Ishikawa (cell line): ENCODE measurements at regions not wholly inside any gene's neighbourhood (a gene's known extent, or its start where the extent isn't known, plus 50 kb on each side); places are given as distances from the start of the nearest gene placed in this dataset.

ENCODE experiments used
- CEBPB ChIP-seq: IDR thresholded peaks from 2 replicates; pipeline ENCODE4 v1.6.1; 2012
- CREB1 ChIP-seq: IDR thresholded peaks from 2 replicates; pipeline ENCODE4 v1.6.1; 2012; ENCODE audit warnings: low read depth
- EGR1 ChIP-seq: IDR thresholded peaks from 2 replicates; pipeline ENCODE4 v1.6.1; 2012
- EP300 ChIP-seq: IDR thresholded peaks from 2 replicates; pipeline ENCODE4 v1.6.1; 2012; ENCODE audit warnings: borderline replicate concordance
- FOXM1 ChIP-seq: IDR thresholded peaks from 2 replicates; pipeline ENCODE4 v1.6.1; 2012; ENCODE audit warnings: low read depth, borderline replicate concordance
- NFIC ChIP-seq: IDR thresholded peaks from 2 replicates; pipeline ENCODE4 v1.6.1; 2012
- RAD21 ChIP-seq: IDR thresholded peaks from 2 replicates; pipeline ENCODE4 v1.6.1; 2012; ENCODE audit warnings: low read depth
- REST ChIP-seq: IDR thresholded peaks from 2 replicates; pipeline ENCODE4 v1.6.1; 2012; ENCODE audit warnings: low read depth, mild to moderate bottlenecking
- TAF1 ChIP-seq: IDR thresholded peaks from 2 replicates; pipeline ENCODE4 v1.6.1; 2012; ENCODE audit warnings: low read depth, mild to moderate bottlenecking
- TCF12 ChIP-seq: IDR thresholded peaks from 2 replicates; pipeline ENCODE4 v1.6.1; 2012; ENCODE audit warnings: low read depth
- TEAD4 ChIP-seq: IDR thresholded peaks from 2 replicates; pipeline ENCODE4 v1.6.1; 2012
- YY1 ChIP-seq: IDR thresholded peaks from 2 replicates; pipeline ENCODE4 v1.6.1; 2012; ENCODE audit warnings: low read depth
- ZBTB7A ChIP-seq: IDR thresholded peaks from 2 replicates; pipeline ENCODE4 v1.6.1; 2012; ENCODE audit warnings: low read depth
- TF ChIP-seq, protein P1 (sequence below): IDR thresholded peaks from 2 replicates; pipeline ENCODE4 v1.6.1; 2012
- TF ChIP-seq, protein P2 (sequence below): IDR thresholded peaks from 2 replicates; pipeline ENCODE4 v1.6.1; 2012

- TF ChIP-seq EGR1 (no peak), TEAD4 (no peak), EP300 (no peak), TAF1 (no peak), YY1 (no peak)
Observed at GRCh38 chr16:76125871-76126270, 151.3 kb upstream of the CNTNAP4 start.

GRCh38 chr16:76157629-76158028, 119.6 kb upstream of the CNTNAP4 start:
- TF ChIP-seq EP300 (no peak), TEAD4 (no peak), TCF12 (no peak), CEBPB (no peak), FOXM1 (no peak), TAF1 (no peak), ZBTB7A (no peak)
- TF ChIP-seq, protein P1, sequence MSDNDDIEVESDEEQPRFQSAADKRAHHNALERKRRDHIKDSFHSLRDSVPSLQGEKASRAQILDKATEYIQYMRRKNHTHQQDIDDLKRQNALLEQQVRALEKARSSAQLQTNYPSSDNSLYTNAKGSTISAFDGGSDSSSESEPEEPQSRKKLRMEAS: no peak

GRCh38 chr16:76162046-76162445, 115.2 kb upstream of the CNTNAP4 start:
- TF ChIP-seq CREB1: no peak
- no peak for TF ChIP-seq ZBTB7A
- TF ChIP-seq TAF1: no peak
- TF ChIP-seq FOXM1: no peak
- TF ChIP-seq EP300: no peak
- no peak for TF ChIP-seq TEAD4
- TF ChIP-seq TCF12: no peak

DNA sequence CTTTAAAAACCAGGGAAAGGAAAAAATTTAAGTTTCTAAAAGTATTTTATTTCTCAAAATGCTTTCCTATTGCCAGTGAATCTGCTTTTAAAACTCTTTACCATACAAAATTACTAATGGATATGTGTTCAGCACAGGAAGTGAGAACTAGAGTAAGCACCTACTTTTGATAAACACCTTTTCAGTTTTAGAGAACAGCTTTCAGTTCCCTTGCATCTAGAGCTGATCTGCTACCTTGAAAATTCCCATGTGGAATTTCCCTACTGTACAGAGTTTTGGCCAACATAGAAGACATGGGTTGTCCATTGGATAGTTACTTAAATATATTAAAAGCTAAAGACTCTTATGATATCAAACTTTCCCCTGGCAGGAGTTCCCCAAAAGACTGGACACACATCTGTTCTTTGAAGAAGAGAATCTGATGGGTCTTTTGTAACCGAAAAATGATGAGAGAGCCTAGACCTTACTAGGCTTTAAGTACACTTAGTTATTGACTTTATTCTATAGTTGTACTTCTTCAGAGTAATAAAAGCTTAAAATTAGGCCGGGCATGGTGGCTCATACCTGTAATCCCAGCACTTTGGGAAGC, 112.1 kb upstream of the CNTNAP4 start:
- TF ChIP-seq RAD21: no peak
- no peak for TF ChIP-seq CREB1
- no peak for TF ChIP-seq EGR1
- no peak for TF ChIP-seq NFIC

- TF ChIP-seq CREB1 (no peak), TEAD4 (no peak), CEBPB (no peak), FOXM1 (no peak), EP300 (no peak), RAD21 (no peak), YY1 (no peak), NFIC (no peak), EGR1 (no peak), REST (no peak), TAF1 (no peak), TCF12 (no peak), ZBTB7A (no peak)
- TF ChIP-seq, protein P1: no peak
- TF ChIP-seq, protein P2, sequence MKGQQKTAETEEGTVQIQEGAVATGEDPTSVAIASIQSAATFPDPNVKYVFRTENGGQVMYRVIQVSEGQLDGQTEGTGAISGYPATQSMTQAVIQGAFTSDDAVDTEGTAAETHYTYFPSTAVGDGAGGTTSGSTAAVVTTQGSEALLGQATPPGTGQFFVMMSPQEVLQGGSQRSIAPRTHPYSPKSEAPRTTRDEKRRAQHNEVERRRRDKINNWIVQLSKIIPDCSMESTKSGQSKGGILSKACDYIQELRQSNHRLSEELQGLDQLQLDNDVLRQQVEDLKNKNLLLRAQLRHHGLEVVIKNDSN: no peak
Observed at GRCh38 chr16:76175718-76176117, 101.5 kb upstream of the CNTNAP4 start.

DNA sequence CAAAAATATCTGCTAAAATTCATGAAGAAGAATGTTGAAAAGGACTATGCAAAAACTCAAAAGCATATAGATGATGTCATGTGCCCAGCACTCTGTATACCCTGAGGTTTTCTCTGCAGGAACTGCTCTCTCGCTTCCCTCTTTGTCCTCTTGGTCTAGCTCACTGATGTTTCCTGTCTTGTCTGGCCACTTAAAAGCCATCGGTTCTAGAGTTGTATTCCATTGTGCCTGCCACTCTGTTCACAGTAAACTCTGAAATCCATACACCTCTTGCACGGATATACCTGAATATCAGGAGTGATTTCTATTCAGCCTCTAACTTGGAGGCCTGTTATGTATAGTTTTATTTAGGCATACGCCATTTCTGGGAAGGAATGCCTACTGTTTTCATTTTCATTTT, 101.0 kb upstream of the CNTNAP4 start:
- no peak for TF ChIP-seq ZBTB7A
- TF ChIP-seq TEAD4: no peak
- TF ChIP-seq CEBPB: no peak
- no peak for TF ChIP-seq NFIC
- TF ChIP-seq CREB1: no peak
- no peak for TF ChIP-seq REST
- no peak for TF ChIP-seq TCF12
- no peak for TF ChIP-seq EGR1
- no peak for TF ChIP-seq EP300
- TF ChIP-seq, protein P2: no peak
- TF ChIP-seq FOXM1: no peak
- TF ChIP-seq, protein P1: no peak
